HCT116 (cell line): ENCODE measurements at regions not wholly inside any gene's neighbourhood (a gene's known extent, or its start where the extent isn't known, plus 50 kb on each side); places are given as distances from the start of the nearest gene placed in this dataset.

Experiments
- ATAC-seq: fragments of 200-7000 bp; cut with Tn5 transposase; 2 replicates; pipeline ENCODE4 v1.9.1; 2020; ENCODE audit warnings: mild to moderate bottlenecking, moderate library complexity
- BruUV-seq: library from RNA; stranded (reverse); fragments of 400-500 nt; replicated peaks from 2 replicates; lab custom pipeline; 2021; lab: Mats Ljungman, UMichigan
- CTCF ChIA-PET: fragments of 300-600 bp; sonication (Branson Sonifier 250); formaldehyde crosslinking; loops from one replicate; lab custom pipeline; 2021; ENCODE audit warnings: antibody characterized with exemption; lab: Charles Lee
- POLR2A ChIA-PET: fragments of 300-600, 350-600 bp; sonication (Branson Sonifier 250); formaldehyde crosslinking; loops from one replicate; lab custom pipeline; 2021; ENCODE audit warnings: antibody characterized with exemption; lab: Charles Lee
- RAD21 ChIA-PET, 2 experiments: fragments of 300-600 bp; sonication (Branson Sonifier 250); formaldehyde crosslinking; loops; one replicate each; lab custom pipeline; 2023; ENCODE audit warnings: low total read pairs in 2 of 2; ENCODE audit not compliant: uncharacterized antibody in 2 of 2, unreplicated experiment in 2 of 2, low non-redundant PET in 1 of 2; lab: Charles Lee
- DNase-seq: peaks from one replicate; pipeline ENCODE4 v3.0.0-alpha.2; 2010; ENCODE audit warnings: low read depth, low spot score
- H2AFZ ChIP-seq: fragments of 200-600 bp; shearing (Covaris generic), sonication (generic); 2 replicates; pipeline ENCODE4 v1.6.1; 2017; ENCODE audit warnings: low read depth, mixed run types, mixed read lengths, antibody characterized with exemption, low read length; ENCODE audit not compliant: poor library complexity, severe bottlenecking
- H3K27ac ChIP-seq: 2 replicates; pipeline ENCODE4 v1.5.1; 2012; ENCODE audit warnings: low read depth, low read length
- H3K27me3 ChIP-seq: fragments of 200-600 bp; sonication (generic); 2 replicates; pipeline ENCODE4 v1.6.1; 2016; ENCODE audit warnings: mixed run types, low read length, mixed read lengths; ENCODE audit not compliant: insufficient read depth
- H3K36me3 ChIP-seq, 2 experiments: fragments of 200-500 bp in 1 of 2; fragments of 200-600 bp in 1 of 2; sonication (Bioruptor generic) in 1 of 2; sonication (generic) in 1 of 2; 2 replicates each; pipeline versions ENCODE4 v1.5.1 to v1.6.1; 2014 to 2016; ENCODE audit warnings: low read length in 2 of 2, inconsistent platforms in 1 of 2, mixed read lengths in 1 of 2, mixed run types in 1 of 2; ENCODE audit not compliant: insufficient read depth in 2 of 2, control insufficient read depth in 1 of 2
- H3K4me1 ChIP-seq, 2 experiments: fragments of 200-600 bp in 1 of 2; sonication (generic) in 1 of 2; 2 replicates each; pipeline versions ENCODE4 v1.5.1 to v1.6.1; 2012 to 2017; ENCODE audit warnings: low read length in 2 of 2, inconsistent platforms in 1 of 2, mild to moderate bottlenecking in 1 of 2, mixed read lengths in 1 of 2, mixed run types in 1 of 2, moderate library complexity in 1 of 2; ENCODE audit not compliant: insufficient read depth in 2 of 2, control insufficient read depth in 1 of 2
- H3K4me2 ChIP-seq: fragments of 200-600 bp; sonication (generic); 2 replicates; pipeline ENCODE4 v1.6.1; 2017; ENCODE audit warnings: mixed run types, low read length, mixed read lengths
- H3K4me3 ChIP-seq, 2 experiments: fragments of 200-600 bp in 1 of 2; sonication (generic) in 1 of 2; replicated peaks in 1 of 2; 2 replicates each; pipeline ENCODE4 v1.5.1; 2011 to 2016; ENCODE audit warnings: low read length in 2 of 2, control low read depth in 1 of 2, low read depth in 1 of 2, mild to moderate bottlenecking in 1 of 2, mixed read lengths in 1 of 2, mixed run types in 1 of 2
- H3K79me2 ChIP-seq: fragments of 200-600 bp; sonication (generic); 2 replicates; pipeline ENCODE4 v1.6.1; 2017; ENCODE audit warnings: mild to moderate bottlenecking, mixed run types, low read length, moderate library complexity, mixed read lengths; ENCODE audit not compliant: insufficient read depth
- H3K9ac ChIP-seq: fragments of 200-600 bp; sonication (generic); 2 replicates; pipeline ENCODE4 v1.6.1; 2016; ENCODE audit warnings: low read length, mixed read lengths
- H3K9me2 ChIP-seq: fragments of 200-600 bp; sonication (generic), shearing (Covaris generic); 2 replicates; pipeline ENCODE4 v1.6.1; 2017; ENCODE audit warnings: mixed run types, mild to moderate bottlenecking, moderate library complexity; ENCODE audit not compliant: insufficient read depth
- H3K9me3 ChIP-seq, 2 experiments: fragments of 200-500 bp in 1 of 2; fragments of 200-600 bp in 1 of 2; sonication (Bioruptor generic) in 1 of 2; sonication (generic) in 1 of 2; 2 replicates each; pipeline ENCODE4 v1.6.1; 2014 to 2017; ENCODE audit warnings: low read length in 2 of 2, mixed read lengths in 2 of 2, inconsistent platforms in 1 of 2, low read depth in 1 of 2, mild to moderate bottlenecking in 1 of 2, mixed run types in 1 of 2, moderate library complexity in 1 of 2; ENCODE audit not compliant: control insufficient read depth in 1 of 2, insufficient read depth in 1 of 2
- H4K20me1 ChIP-seq: fragments of 200-600 bp; sonication (generic), shearing (Covaris generic); 2 replicates; pipeline ENCODE4 v1.6.1; 2017; ENCODE audit warnings: mixed run types, mild to moderate bottlenecking, moderate library complexity; ENCODE audit not compliant: insufficient read depth
- CBX3 ChIP-seq: IDR thresholded peaks from 2 replicates; pipeline ENCODE4 v1.6.1; 2012; ENCODE audit warnings: low read depth
- CEBPB ChIP-seq: IDR thresholded peaks from 2 replicates; pipeline ENCODE4 v1.6.1; 2012; ENCODE audit warnings: low read depth
- EGR1 ChIP-seq: IDR thresholded peaks from 2 replicates; pipeline ENCODE4 v1.6.1; 2012; ENCODE audit warnings: low read depth
- ELF1 ChIP-seq: IDR thresholded peaks from 2 replicates; pipeline ENCODE4 v1.6.1; 2012; ENCODE audit warnings: low read depth, borderline replicate concordance
- EZH2 ChIP-seq: fragments of 200-600 bp; sonication (generic); IDR thresholded peaks from 2 replicates; pipeline ENCODE4 v1.6.1; 2017; ENCODE audit warnings: antibody characterized with exemption, mixed run types
- EZH2phosphoT487 ChIP-seq: fragments of 200-600 bp; IDR thresholded peaks from 2 replicates; pipeline ENCODE4 v1.6.1; 2018; ENCODE audit warnings: antibody characterized with exemption, borderline replicate concordance
- JUND ChIP-seq: IDR thresholded peaks from 2 replicates; pipeline ENCODE4 v1.6.1; 2012
- MAX ChIP-seq: IDR thresholded peaks from 2 replicates; pipeline ENCODE4 v1.6.1; 2012
- POLR2AphosphoS5 ChIP-seq: IDR thresholded peaks from 2 replicates; pipeline ENCODE4 v1.6.1; 2011; ENCODE audit warnings: mild to moderate bottlenecking, low read depth, low read length, moderate library complexity
- RAD21 ChIP-seq: IDR thresholded peaks from 2 replicates; pipeline ENCODE4 v1.6.1; 2012; ENCODE audit warnings: low read depth, mild to moderate bottlenecking
- SIN3A ChIP-seq: IDR thresholded peaks from 2 replicates; pipeline ENCODE4 v1.6.1; 2012; ENCODE audit warnings: low read depth
- SP1 ChIP-seq: IDR thresholded peaks from 2 replicates; pipeline ENCODE4 v1.6.1; 2012; ENCODE audit warnings: low read depth
- SRF ChIP-seq: IDR thresholded peaks from 2 replicates; pipeline ENCODE4 v1.6.1; 2012; ENCODE audit warnings: low read depth
- TCF7L2 ChIP-seq: IDR thresholded peaks from 2 replicates; pipeline ENCODE4 v1.7.0; 2011; ENCODE audit warnings: borderline replicate concordance, inconsistent platforms; ENCODE audit not compliant: insufficient read depth, insufficient read length; ENCODE audit errors: extremely low read depth
- ZNF274 ChIP-seq: fragments of 200-500 bp; sonication (Bioruptor generic); IDR thresholded peaks from 2 replicates; pipeline ENCODE4 v1.6.1; 2014; ENCODE audit warnings: mild to moderate bottlenecking, low read depth, low read length, inconsistent platforms
- intact Hi-C: fragments of 100-400 bp; cut with micrococcal nuclease; formaldehyde crosslinking; loops from 2 replicates; pipeline ENCODE4 v1.10.0; 2022
- TF ChIP-seq, protein P1 (sequence below): IDR thresholded peaks from 2 replicates; pipeline ENCODE4 v1.6.1; 2012

DNA sequence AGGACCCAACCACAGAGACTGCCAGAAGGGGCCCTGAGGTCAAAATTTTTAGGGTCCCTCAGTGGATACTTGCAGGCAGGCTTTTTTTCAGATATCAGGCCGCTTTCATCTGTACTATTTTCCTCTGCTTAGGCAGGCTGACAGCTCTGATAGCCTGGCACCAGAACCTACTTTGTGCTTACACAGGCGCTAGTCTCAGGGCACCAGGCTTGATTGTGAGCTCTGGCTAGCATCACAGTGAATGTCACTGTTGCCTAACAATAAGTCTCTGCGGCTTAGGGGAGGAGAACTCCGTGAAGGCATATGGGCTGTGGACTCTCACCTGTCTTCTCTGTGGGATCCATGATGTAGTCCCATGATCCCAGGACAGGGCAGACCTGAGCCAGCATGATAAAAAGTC is 738.1 kb upstream of the TSPY4 start:
- intact Hi-C loops = no loop called here
- no peaks in the 10 kb centered on the region for H3K27me3 ChIP-seq
- H3K9me3 ChIP-seq = no peaks in the 10 kb centered on the region
- no peaks in the 10 kb centered on the region for H3K36me3 ChIP-seq
- H2AFZ ChIP-seq = no peak overlapping the region
- H3K4me1 ChIP-seq = no peaks in the 10 kb centered on the region
- no TSS peak for BruUV-seq
- no peak overlapping the region for H3K27ac ChIP-seq
- no peak overlapping the region for H3K4me3 ChIP-seq
- no peaks in the 10 kb centered on the region for H3K9me2 ChIP-seq
- no peak for ATAC-seq
- no peaks in the 10 kb centered on the region for H4K20me1 ChIP-seq
- H3K9ac ChIP-seq = no peak overlapping the region
- TF ChIP-seq CBX3 (no peak), POLR2AphosphoS5 (no peak), EGR1 (no peak)
- TF ChIP-seq, protein P1, sequence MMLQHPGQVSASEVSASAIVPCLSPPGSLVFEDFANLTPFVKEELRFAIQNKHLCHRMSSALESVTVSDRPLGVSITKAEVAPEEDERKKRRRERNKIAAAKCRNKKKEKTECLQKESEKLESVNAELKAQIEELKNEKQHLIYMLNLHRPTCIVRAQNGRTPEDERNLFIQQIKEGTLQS = no peak
- POLR2A ChIA-PET = no interaction called here
- RAD21 ChIA-PET = no interaction called here
- CTCF ChIA-PET = no interaction called here
- no peak overlapping the region for H3K4me2 ChIP-seq
- H3K79me2 ChIP-seq = no peaks in the 10 kb centered on the region
- DNase-seq = no peak

- Histone ChIP-seq H3K9me3 (no peaks in the 10 kb centered on the region), H3K9ac (no peak overlapping the region), H3K4me2 (no peak overlapping the region), H3K79me2 (no peaks in the 10 kb centered on the region), H3K9me2 (no peaks in the 10 kb centered on the region), H4K20me1 (no peaks in the 10 kb centered on the region), H3K27ac (no peak overlapping the region), H3K27me3 (no peaks in the 10 kb centered on the region), H2AFZ (no peak overlapping the region), H3K4me3 (no peak overlapping the region), H3K36me3 (no peaks in the 10 kb centered on the region), H3K4me1 (no peaks in the 10 kb centered on the region)
- ChIA-PET CTCF (no interaction called here), POLR2A (no interaction called here), RAD21 (no interaction called here)
- ATAC-seq = no peak
- intact Hi-C loops = no loop called here
- no peak for TF ChIP-seq RAD21
- no peak for TF ChIP-seq CEBPB
- no peak for TF ChIP-seq SP1
- no peak for TF ChIP-seq POLR2AphosphoS5
- TF ChIP-seq EGR1 = no peak
- TF ChIP-seq, protein P1 = no peak
- no peak for TF ChIP-seq TCF7L2
- no peak for TF ChIP-seq MAX
- no peak for TF ChIP-seq SRF
- TF ChIP-seq EZH2 = no peak
- no peak for TF ChIP-seq ELF1
- TF ChIP-seq EZH2phosphoT487 = no peak
- TF ChIP-seq ZNF274 = no peak
- no peak for TF ChIP-seq SIN3A
- TF ChIP-seq JUND = no peak
- no TSS peak for BruUV-seq
- no peak for DNase-seq
These were observed 726.6 kb upstream of the TSPY4 start for GRCh38 chrY:8610620-8611019.
